Adrenal gland (tissue), 5 donors: ENCODE measurements at regions not wholly inside any gene's neighbourhood (a gene's known extent, or its start where the extent isn't known, plus 50 kb on each side); places are given as distances from the start of the nearest gene placed in this dataset.

Experiments
- POLR2A ChIP-seq, 2 donors: fragments of 450-650 bp; IDR thresholded peaks; one replicate each; pipeline ENCODE4 v1.6.1; 2017; ENCODE audit warnings: antibody characterized with exemption in 2 of 2, mild to moderate bottlenecking in 2 of 2, moderate library complexity in 1 of 2
- TF ChIP-seq, protein P1 (sequence below), 6 experiments: fragments of 450-650 bp in 4 of 6; fragments of 200-600 bp in 2 of 6; sonication (generic) in 1 of 6; IDR thresholded peaks; 1 replicate in 5 of 6; 2 replicates in 1 of 6; pipeline versions ENCODE4 v1.5.1 to v1.8.0; 2016 to 2021; ENCODE audit warnings: antibody characterized with exemption in 6 of 6, mild to moderate bottlenecking in 2 of 6, moderate library complexity in 1 of 6
- donor health status: DM: no; HTN: no; CAD: no.

GRCh38 chr5:135743705-135744411, 90.6 kb upstream of the SLC25A48 start:
- TF ChIP-seq, protein P1, sequence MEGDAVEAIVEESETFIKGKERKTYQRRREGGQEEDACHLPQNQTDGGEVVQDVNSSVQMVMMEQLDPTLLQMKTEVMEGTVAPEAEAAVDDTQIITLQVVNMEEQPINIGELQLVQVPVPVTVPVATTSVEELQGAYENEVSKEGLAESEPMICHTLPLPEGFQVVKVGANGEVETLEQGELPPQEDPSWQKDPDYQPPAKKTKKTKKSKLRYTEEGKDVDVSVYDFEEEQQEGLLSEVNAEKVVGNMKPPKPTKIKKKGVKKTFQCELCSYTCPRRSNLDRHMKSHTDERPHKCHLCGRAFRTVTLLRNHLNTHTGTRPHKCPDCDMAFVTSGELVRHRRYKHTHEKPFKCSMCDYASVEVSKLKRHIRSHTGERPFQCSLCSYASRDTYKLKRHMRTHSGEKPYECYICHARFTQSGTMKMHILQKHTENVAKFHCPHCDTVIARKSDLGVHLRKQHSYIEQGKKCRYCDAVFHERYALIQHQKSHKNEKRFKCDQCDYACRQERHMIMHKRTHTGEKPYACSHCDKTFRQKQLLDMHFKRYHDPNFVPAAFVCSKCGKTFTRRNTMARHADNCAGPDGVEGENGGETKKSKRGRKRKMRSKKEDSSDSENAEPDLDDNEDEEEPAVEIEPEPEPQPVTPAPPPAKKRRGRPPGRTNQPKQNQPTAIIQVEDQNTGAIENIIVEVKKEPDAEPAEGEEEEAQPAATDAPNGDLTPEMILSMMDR (IDR thresholded peaks at IDR 0.05), result no peak
- no peak for TF ChIP-seq POLR2A (IDR thresholded peaks at IDR 0.05)
